Urothelium cell line (cell line): ENCODE measurements at regions not wholly inside any gene's neighbourhood (a gene's known extent, or its start where the extent isn't known, plus 50 kb on each side); places are given as distances from the start of the nearest gene placed in this dataset.

Experiments used
- DNase-seq: peaks from one replicate; pipeline ENCODE4 v3.0.0; 2011; ENCODE audit warnings: low spot score, mixed read lengths
- FAIRE-seq: peaks from 2 replicates; lab custom pipeline; 2011; peaks lifted over from hg19 to GRCh38; lab: Jason Lieb, UNC

DNA sequence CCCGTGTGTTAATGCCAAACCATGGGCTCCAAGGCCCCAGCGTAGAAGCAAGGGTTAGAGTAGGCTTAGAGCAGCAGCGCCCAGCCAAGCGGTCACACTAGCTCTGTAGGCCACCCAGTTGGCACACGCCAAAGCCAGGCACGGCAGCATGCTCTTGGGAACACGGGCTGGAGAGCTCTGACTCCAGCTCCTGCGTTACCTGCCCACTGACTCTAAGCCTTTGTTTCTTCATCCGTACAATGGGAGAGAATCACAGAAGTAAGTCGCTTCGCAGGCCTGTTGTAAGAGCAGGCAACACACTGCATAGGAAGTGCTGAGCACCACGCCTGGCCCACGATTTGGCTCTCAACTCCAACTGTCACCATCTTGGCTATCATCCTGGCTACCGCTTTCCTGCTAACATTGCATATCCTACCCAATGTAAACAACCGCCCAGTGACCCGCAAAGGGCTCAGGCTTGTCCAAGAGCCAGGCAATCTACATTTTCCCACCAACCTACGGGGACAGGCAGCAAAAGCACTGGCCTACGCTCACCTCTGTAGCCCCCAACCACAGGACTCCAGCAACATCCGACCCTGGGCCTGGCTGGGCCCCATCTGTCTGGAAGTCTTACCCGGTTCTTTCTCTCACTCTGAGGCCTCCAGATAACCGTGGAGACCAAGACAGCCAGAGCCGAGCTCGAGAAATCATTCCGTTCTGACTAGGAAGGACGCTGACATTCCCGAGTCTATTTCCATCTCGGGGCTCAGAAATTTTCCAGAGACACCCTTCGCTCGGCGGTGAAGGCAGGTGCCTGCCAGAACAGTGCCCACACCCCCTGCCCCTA, 91.5 kb upstream of the ZNF507 start:
- no peak for DNase-seq
- FAIRE-seq: no peak

DNA sequence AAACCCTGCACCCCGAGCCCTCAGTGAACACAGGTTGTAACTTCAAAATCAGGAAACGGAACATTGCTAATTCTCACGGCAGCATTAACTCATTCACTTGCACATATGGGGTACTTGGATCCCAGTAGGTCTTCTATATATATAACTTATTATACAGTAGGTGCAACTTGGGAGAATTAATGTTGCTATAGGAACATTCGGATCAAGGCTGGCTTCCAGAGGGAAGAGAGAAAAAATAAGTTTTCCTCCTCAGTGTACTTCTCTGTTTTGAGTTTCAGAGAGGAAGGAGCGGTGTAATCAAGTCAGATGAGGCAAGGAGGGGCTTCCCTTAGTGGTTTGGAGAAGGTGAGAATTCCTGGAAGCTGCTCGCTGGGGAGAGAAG, 90.9 kb upstream of the ZNF507 start:
- FAIRE-seq (no peak), DNase-seq (no peak)

DNA sequence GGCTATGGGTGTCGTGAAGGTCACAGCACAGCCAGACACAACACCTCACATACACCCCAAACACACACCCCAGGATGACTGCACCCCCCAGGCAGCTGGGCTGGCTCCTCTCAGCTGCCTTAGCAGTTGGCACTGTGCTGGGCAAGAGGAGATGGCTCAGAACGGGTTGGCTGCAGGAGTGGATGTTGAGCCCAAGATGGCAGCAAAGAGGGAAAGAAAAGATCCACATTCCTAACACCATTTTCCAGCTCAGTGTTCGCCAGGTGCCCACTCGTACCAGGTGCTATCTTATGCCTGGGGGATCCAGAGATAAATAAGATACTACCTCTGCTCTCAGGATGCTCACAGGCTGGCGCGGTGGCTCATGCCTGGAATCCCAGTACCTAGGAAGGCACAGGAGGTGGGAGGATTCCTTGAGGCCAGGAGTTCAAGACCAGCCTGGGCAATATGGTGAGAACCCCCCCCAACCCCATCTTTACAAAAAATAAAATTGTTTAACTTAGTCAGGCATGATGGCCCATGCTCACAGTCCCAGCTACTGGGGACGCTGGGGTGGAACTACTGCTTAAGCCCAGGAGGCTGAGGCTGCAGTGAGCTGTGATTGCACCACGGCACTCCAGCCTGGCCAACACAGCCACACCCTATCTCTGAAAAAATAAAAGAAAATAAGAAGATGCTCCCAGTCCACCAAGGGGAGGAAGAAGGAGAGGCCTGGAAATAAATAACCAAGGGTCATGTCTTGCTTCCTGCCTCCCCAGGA, 89.7 kb upstream of the ZNF507 start:
- no peak for FAIRE-seq
- DNase-seq: no peak

DNA sequence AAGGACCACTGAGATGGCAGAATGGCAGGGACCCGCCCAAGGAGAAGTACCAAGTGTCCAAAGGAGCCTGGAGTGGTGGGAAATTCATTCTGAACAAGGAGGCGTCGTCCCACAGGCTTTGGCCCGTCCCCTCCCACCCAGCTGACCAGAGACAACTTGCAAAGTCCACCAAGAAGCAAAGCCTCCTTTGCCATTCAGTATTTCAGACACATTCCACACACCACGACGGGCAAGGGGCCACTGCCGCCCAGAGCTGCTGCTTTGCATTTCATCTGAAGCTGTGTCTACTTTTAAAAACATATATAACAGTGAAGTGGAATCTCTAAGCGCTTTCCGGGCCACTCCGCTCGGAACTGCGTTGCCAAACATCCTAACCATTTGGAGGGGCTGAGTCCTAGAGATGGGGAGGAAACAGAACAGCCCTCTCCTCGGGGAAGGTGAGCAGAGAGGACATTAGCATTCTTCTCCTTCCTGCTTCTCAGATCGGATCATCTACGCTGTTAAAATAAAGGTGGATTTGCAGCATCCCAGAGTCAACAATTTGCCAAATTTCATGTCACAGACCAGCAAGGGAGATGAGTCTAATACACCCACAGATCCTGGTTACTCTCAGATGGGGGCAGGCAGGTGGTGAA, 89.0 kb upstream of the ZNF507 start:
- FAIRE-seq: no peak
- no peak for DNase-seq

DNA sequence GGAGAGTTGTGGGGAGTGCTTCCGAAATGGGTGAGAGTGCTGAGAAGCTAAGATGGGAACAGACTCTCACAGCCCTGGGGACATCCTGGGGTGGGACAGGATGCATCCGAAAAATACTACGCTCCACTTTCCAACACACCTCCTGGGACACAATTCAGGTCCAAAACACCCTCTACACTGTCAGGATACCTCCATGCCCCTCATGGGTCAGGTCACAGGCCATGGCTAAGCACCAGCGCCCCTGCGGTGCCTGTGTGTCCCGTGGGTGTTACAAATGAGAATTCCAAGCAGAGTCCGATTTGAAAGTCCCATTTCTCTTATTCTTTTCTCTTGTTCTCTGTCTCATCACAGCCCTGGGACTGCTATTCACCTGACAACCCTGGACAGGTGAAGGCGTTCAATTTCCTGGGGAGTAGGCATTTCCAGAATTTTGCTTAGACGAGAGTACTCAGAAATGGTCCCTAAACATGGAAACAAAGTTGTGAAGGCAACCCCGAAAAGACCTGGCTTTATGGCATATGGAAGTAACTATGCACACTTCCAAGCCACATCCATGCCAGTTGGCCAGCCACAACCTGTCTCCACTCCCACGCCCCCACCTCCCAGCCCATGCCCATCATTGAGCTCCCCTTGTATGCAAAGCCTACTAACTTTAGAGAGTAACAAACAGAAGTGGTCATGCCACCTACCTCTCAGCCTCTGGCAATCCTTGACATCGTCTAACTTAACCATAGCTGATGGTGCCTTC, 87.9 kb upstream of the ZNF507 start:
- DNase-seq (no peak), FAIRE-seq (peak; percentile 23)

DNA sequence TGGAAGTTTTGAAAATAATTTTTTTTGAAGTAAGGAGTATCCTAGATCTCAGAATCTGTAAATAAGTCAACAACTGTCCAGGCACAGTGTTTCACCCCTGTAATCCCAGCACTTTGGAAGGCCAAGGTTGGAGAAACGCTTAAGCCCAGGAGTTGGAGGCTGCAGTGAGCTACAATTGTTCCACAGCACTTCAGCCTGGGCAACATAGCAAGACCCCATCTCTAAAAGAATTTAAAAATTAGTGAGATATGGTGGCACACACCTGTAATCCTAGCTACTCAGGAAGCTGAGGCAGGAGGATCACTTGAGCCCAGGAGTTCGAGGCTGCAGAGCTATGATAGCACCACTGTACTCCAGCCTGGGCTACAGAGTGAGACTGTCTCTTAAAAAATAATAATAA, 87.2 kb upstream of the ZNF507 start:
- DNase-seq (no peak), FAIRE-seq (no peak)

DNA sequence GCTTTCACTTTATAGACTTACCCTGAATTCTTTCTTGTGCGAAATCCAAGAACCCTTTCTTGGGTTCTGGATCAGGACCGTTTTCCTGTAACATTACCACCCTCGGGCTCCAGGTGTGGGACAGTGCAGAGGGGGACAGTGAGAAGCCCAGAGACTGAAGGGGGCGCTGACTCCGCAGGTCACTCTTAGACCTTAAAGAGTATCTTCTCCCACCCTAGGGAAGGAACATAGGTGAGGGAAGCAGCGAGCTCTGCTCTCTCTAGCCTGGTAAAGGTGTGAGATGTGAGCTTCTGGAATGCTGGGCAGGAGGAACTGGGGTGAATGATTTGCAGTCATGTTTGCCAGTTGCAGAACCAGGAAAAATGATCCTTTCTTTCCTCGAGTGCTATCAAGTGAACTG, 80.8 kb upstream of the ZNF507 start:
- DNase-seq (no peak), FAIRE-seq (no peak)

DNA sequence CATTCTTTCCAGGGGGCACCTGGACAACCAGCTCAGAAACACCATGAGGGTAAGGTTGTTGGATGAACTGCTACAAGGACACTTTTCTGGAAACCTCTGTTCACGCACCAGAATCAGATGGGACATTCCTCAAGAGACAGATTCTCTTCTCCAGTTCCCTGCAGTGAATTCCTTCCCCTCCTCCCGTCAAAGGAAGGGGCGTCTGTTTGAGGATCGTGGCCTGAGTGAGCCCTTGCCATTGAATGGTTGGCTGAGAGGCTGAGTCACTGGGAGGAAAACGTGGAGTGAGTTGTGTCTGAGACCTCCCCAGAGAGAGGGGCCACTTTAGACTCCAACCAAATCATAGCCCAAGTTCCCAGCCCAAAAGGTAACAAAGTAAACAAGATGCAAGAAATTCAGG, 79.4 kb upstream of the ZNF507 start:
- FAIRE-seq (no peak), DNase-seq (no peak)

DNA sequence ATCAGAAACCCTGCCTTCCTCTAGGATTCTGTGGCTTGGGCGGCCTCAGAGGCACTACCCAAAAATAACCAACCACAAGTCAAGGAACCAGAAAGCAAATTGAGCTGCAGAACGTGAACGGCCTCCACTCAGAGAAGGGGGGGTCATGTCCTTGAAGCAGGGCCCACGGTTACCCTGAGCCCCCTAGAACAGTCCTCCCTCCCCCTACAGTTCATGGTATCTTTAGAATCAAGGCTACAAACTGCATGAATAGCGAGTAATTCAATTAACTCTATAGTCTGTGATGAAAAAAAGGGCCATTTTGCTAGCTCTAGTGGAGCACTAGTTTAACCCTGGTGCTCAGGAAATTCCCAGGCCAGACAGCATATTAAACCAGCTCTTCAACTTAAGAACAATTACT, 79.0 kb upstream of the ZNF507 start:
- DNase-seq (no peak), FAIRE-seq (no peak)

DNA sequence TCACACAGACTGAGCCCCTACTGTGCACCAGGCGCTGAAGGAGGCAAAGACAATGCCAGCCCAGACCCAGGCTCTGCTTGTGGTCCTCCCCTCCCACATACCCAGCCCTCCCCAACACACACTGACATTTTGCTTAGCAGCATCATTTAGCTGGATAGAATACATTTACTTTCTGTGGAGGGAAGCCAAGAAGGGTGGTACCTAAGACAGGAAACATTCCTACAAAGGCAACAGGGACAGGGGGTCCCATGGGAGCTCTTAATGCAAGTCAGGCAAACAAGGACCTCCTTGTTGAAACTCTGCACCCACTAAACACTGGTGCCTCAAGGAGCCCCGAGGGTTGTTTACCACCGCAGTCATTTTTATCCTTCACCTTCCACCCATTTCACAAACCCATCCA, 77.0 kb upstream of the ZNF507 start:
- FAIRE-seq (no peak), DNase-seq (no peak)

DNA sequence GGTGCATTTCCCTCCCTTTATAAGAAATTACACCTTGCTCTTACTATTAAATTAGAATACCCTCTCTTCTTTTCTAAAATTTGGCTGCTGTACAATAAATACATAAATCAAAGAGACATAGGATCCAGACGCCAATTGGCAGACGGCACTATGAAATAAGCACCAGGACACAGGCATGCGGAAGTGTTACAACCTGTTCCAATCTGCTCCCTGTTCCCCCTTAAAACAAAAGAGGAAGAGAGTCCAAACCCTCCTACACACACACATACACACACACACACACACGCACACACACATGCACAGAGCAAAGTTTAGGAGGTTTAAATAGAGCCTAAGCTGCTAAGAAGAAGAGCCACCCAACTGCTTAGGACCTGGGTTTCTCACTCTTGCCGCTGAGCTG, 75.6 kb upstream of the ZNF507 start:
- FAIRE-seq: no peak

DNA sequence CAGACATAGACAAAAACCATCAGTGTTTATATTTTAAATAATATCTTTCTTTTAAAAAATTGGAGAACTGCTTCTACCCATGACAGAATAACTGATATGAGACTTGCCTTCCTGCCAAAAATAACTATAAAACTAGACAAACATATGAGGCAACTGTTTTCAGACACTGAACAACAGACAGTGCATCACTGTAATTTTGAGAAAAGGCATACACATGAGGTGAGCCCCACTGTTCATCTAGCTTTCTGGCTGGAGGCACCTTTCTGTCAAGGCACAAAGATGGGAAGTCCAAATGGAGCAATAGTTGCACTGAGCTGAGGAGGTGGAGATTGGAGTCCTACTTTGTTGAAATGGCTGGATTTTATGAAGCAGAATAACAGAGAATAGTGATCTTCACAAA, 71.9 kb upstream of the ZNF507 start:
- no peak for FAIRE-seq
- DNase-seq: no peak

More for the DNA sequence above, 75.6 kb upstream of the ZNF507 start:
- DNase-seq: no peak

DNA sequence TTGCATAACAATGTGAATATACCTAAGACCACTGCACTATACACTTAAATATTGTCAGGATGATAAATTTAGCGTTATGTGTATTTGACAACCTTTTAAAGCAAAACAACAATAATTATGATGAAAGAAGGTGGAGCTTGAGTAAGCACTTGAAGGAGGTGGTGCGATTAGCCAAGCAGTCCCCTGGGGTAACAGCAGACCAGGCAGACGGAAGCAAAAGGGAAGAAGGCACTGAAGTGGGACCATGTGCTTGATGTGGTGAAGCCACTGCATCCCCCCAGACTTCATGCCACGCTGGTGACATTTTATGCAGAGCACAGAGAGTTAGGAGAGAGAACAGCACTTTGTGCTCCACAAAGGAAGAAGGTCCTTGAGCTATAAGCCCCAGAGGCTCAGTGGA, 58.3 kb upstream of the ZNF507 start:
- DNase-seq (no peak), FAIRE-seq (no peak)

DNA sequence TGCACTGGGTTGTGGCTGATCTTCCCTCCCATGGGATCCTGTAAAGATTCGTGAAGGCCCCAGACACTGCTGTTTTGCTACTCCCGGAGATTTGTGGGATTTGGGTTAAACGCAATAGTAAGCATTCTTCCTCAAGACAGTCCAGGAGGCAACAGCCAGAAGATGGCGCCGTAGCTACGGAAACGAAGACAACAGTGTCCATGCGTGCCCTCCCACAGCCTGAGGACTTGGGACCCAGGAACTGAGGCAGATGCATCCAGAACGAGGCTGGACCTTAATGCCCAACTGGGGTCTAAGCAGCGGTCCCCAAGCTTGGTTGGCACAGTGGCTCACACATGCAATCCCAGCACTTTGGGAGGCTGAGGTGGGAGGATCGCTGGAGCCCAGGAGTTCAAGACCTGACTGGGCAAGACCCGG, 57.6 kb upstream of the ZNF507 start:
- FAIRE-seq (peak; percentile 65), DNase-seq (peak; percentile 41)

DNA sequence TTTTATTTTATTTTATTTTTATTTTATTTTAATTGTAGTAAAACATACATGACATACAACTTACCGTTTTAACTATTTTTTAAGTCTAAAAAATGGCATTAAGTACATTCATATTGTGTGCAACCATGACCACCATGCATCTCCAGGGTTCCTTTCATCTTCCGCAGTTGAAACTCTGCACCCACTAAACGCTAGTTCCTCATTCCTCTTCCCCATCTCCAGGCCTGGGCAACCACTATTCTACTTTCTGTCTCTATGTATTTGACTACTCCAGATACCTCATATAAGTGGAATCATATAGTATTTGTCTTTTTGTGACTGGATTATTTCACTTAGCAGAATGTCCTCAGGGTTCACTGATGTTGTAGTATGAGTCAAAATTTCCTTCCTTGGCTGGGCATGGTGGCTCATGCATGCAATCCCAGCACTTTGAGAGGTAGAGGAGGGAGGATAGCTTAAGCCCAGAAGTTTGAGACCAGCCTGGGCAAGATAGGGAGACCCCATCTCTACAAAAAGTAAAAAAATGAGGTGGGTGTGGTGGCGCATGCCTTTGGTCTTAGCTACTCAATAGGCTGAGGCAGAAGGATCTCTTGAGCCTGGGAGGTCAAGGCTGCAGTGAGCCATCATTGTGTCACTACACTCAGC, 55.7 kb upstream of the ZNF507 start:
- no peak for FAIRE-seq
- DNase-seq: no peak

DNA sequence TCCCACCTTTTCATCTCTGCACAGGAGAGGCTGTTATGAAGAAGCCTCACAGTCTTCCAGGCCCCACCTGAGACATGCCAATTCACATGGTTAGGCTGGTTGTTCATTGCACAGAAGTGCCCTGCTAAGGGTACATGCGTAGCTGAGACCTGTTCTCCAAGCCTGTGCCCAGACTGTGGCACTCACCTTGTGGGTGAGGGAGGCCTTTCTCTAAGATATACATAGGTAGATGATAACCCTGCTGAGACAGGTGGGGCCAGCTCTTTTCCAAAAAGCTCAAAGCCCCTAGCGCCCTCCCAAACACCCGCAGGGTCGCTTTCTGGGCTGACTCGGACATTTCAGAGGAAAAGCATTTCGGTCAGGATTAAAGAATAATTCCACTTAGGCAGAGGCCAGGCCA, 53.5 kb upstream of the ZNF507 start:
- FAIRE-seq: no peak
- no peak for DNase-seq

DNA sequence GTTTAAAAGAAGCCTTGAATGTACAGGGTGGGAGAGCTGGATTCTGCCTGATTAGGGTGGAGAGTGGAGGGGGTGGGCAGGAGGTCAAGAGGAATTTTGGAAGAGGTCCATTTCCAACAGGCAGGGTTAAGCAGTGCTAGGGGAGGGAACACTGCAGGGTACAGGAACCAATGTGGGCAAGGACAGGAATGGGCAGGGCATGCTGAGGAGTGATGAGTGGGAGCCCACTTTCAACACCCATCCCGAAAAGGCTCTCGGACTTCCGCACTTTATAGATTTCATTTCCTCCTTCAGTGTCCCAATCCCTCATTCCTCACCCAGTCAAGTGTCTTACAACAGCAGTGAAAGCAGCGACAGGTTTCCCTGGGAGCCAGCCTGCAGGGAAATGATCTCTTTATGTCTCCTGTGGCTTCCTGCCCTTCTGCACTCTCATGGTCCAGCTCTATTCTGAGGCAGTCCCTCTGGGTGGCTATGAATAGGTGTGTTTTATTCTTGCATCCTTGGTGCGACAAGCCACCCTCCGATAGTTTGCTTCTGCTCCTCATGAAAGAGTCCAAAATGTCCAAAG, 50.5 kb upstream of the ZNF507 start:
- FAIRE-seq (no peak), DNase-seq (no peak)
